ENCODE measurements at regions not wholly inside any gene's neighbourhood (a gene's known extent, or its start where the extent isn't known, plus 50 kb on each side); places are given as distances from the start of the nearest gene placed in this dataset.

- TF ChIP-seq RARB (CRISPR knock-in tag; IDR thresholded peaks at IDR 0.05) (no peak), ZC3H10 (CRISPR knock-in tag; IDR thresholded peaks at IDR 0.05) (no peak), CSRNP3 (CRISPR knock-in tag; IDR thresholded peaks at IDR 0.05) (no peak), ZFP30 (CRISPR knock-in tag; IDR thresholded peaks at IDR 0.05) (no peak), GLIS3 (CRISPR knock-in tag; IDR thresholded peaks at IDR 0.05) (no peak), ZNF8 (CRISPR knock-in tag; IDR thresholded peaks at IDR 0.05) (no peak), ESRRG (CRISPR knock-in tag; IDR thresholded peaks at IDR 0.05) (no peak), TCF4 (CRISPR knock-in tag; IDR thresholded peaks at IDR 0.05; ENCODE audit: borderline replicate concordance) (no peak), CSDC2 (CRISPR knock-in tag; IDR thresholded peaks at IDR 0.05) (no peak), ZFP3 (CRISPR knock-in tag; IDR thresholded peaks at IDR 0.05) (no peak), PPARA (CRISPR knock-in tag; IDR thresholded peaks at IDR 0.05; ENCODE audit: borderline replicate concordance) (no peak), ISL1 (CRISPR knock-in tag; IDR thresholded peaks at IDR 0.05) (no peak), TOX (CRISPR knock-in tag; IDR thresholded peaks at IDR 0.05; ENCODE audit: borderline replicate concordance) (no peak), ZNF70 (CRISPR knock-in tag; IDR thresholded peaks at IDR 0.05) (no peak)
- TF ChIP-seq, protein P1, sequence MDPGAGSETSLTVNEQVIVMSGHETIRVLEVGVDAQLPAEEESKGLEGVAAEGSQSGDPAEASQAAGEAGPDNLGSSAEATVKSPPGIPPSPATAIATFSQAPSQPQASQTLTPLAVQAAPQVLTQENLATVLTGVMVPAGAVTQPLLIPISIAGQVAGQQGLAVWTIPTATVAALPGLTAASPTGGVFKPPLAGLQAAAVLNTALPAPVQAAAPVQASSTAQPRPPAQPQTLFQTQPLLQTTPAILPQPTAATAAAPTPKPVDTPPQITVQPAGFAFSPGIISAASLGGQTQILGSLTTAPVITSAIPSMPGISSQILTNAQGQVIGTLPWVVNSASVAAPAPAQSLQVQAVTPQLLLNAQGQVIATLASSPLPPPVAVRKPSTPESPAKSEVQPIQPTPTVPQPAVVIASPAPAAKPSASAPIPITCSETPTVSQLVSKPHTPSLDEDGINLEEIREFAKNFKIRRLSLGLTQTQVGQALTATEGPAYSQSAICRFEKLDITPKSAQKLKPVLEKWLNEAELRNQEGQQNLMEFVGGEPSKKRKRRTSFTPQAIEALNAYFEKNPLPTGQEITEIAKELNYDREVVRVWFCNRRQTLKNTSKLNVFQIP (CRISPR knock-in tag; IDR thresholded peaks at IDR 0.05; ENCODE audit: borderline replicate concordance, low read depth) = no peak
- no peak for ATAC-seq
Measured at GRCh38 chr11:16440136-16440535, 83.8 kb upstream of the SOX6 start.

GRCh38 chr11:16434036-16434435 is 77.7 kb upstream of the SOX6 start:
- no peak for ATAC-seq
- TF ChIP-seq, protein P2, sequence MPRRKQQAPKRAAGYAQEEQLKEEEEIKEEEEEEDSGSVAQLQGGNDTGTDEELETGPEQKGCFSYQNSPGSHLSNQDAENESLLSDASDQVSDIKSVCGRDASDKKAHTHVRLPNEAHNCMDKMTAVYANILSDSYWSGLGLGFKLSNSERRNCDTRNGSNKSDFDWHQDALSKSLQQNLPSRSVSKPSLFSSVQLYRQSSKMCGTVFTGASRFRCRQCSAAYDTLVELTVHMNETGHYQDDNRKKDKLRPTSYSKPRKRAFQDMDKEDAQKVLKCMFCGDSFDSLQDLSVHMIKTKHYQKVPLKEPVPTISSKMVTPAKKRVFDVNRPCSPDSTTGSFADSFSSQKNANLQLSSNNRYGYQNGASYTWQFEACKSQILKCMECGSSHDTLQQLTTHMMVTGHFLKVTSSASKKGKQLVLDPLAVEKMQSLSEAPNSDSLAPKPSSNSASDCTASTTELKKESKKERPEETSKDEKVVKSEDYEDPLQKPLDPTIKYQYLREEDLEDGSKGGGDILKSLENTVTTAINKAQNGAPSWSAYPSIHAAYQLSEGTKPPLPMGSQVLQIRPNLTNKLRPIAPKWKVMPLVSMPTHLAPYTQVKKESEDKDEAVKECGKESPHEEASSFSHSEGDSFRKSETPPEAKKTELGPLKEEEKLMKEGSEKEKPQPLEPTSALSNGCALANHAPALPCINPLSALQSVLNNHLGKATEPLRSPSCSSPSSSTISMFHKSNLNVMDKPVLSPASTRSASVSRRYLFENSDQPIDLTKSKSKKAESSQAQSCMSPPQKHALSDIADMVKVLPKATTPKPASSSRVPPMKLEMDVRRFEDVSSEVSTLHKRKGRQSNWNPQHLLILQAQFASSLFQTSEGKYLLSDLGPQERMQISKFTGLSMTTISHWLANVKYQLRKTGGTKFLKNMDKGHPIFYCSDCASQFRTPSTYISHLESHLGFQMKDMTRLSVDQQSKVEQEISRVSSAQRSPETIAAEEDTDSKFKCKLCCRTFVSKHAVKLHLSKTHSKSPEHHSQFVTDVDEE (CRISPR knock-in tag; IDR thresholded peaks at IDR 0.05) = no peak

DNA sequence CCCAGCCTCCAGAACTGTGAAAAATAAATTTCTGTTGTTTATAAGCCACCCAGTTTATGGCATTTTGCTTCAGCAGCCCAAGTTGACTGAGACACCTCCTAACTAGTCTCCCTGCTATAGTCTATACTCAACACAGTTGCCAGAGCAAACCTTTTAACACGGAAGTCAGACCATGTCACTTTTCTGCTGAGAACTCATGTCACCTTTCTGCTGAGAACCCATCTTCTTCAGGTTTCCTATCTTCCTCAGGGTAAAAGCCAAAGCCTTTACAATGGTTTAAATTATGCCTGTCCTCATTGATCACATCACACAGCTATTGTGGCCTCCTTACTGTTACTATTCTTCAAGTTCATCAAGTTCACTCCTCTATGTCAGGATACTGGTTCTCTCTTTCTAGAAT is 74.3 kb upstream of the SOX6 start:
- TF ChIP-seq CSRNP3 (CRISPR knock-in tag; IDR thresholded peaks at IDR 0.05) (no peak), ZNF565 (CRISPR knock-in tag; conservative IDR thresholded peaks at IDR 0.05; ENCODE audit: low read depth) (no peak), ARNTL (CRISPR knock-in tag; IDR thresholded peaks at IDR 0.05; ENCODE audit: borderline replicate concordance, low read depth) (no peak), RARB (CRISPR knock-in tag; IDR thresholded peaks at IDR 0.05) (no peak), GLIS3 (CRISPR knock-in tag; IDR thresholded peaks at IDR 0.05) (no peak), ZC3H10 (CRISPR knock-in tag; IDR thresholded peaks at IDR 0.05) (no peak), CSDC2 (CRISPR knock-in tag; IDR thresholded peaks at IDR 0.05) (no peak), ISL1 (CRISPR knock-in tag; IDR thresholded peaks at IDR 0.05) (no peak), SNAI2 (CRISPR knock-in tag; IDR thresholded peaks at IDR 0.05) (no peak), TCF4 (CRISPR knock-in tag; IDR thresholded peaks at IDR 0.05; ENCODE audit: borderline replicate concordance) (no peak), CREB5 (CRISPR knock-in tag; IDR thresholded peaks at IDR 0.05; ENCODE audit: low read depth) (no peak), ZFP30 (CRISPR knock-in tag; IDR thresholded peaks at IDR 0.05) (no peak), OSR1 (CRISPR knock-in tag; IDR thresholded peaks at IDR 0.05) (no peak), ZFP3 (CRISPR knock-in tag; IDR thresholded peaks at IDR 0.05) (no peak), PATZ1 (CRISPR knock-in tag; IDR thresholded peaks at IDR 0.05; ENCODE audit: borderline replicate concordance) (no peak), ESRRG (CRISPR knock-in tag; IDR thresholded peaks at IDR 0.05) (no peak), BACH2 (CRISPR knock-in tag; IDR thresholded peaks at IDR 0.05; ENCODE audit: borderline replicate concordance) (no peak)
- TF ChIP-seq, protein P1 (CRISPR knock-in tag; IDR thresholded peaks at IDR 0.05; ENCODE audit: borderline replicate concordance, low read depth) = no peak
- no peak for ATAC-seq

Measured in SK-N-SH treated with all-trans-retinoic acid at 6 μM for 48 hours (cell line).